ENCODE measurements at regions not wholly inside any gene's neighbourhood (a gene's known extent, or its start where the extent isn't known, plus 50 kb on each side); places are given as distances from the start of the nearest gene placed in this dataset.

DNA sequence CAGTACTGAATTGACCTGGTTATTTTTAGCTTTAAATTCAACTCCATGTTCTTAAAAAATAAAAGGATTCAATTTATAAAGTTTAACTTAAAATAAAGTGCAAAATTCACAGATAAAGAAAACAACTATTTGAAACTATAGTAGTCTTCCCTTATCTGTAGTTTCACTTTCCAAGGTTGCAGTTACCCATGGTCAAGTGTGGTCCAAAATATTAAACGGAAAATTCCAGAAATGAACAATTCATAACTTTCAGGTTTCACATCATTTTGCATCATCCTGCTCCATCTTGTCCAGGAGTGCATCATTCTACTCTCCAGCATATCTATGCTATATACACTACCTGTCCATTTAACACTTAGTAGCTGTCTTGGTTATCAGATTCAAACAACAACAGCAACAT, 54.5 kb upstream of the ZNF804A start:
- intact Hi-C loops (cut with DNase I; ENCODE audit: low total_unique reads): no loop called here

More for the DNA sequence above, 54.5 kb upstream of the ZNF804A start:
- no peaks in the 10 kb centered on the region for H3K27me3 ChIP-seq
- TF ChIP-seq POLR2A (IDR thresholded peaks at IDR 0.05) (no peak), EP300 (IDR thresholded peaks at IDR 0.05) (no peak)
- TF ChIP-seq, protein P1, sequence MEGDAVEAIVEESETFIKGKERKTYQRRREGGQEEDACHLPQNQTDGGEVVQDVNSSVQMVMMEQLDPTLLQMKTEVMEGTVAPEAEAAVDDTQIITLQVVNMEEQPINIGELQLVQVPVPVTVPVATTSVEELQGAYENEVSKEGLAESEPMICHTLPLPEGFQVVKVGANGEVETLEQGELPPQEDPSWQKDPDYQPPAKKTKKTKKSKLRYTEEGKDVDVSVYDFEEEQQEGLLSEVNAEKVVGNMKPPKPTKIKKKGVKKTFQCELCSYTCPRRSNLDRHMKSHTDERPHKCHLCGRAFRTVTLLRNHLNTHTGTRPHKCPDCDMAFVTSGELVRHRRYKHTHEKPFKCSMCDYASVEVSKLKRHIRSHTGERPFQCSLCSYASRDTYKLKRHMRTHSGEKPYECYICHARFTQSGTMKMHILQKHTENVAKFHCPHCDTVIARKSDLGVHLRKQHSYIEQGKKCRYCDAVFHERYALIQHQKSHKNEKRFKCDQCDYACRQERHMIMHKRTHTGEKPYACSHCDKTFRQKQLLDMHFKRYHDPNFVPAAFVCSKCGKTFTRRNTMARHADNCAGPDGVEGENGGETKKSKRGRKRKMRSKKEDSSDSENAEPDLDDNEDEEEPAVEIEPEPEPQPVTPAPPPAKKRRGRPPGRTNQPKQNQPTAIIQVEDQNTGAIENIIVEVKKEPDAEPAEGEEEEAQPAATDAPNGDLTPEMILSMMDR (IDR thresholded peaks at IDR 0.05): no peak
- H3K4me1 ChIP-seq: no peaks in the 10 kb centered on the region
- no peaks in the 10 kb centered on the region for H3K36me3 ChIP-seq
- no peak overlapping the region for H3K27ac ChIP-seq
- peaks cover 0 to 6% (median 0%) of the 10 kb centered on the region in 4 donors for H3K9me3 ChIP-seq
- H3K4me3 ChIP-seq: no peak overlapping the region
- no peak for DNase-seq
- WGBS, 5 donors: 78 to 88% (median 82%) methylated on average over 1 of the region's 1 CpG

Small RNA genes lying in the stretch of these regions (small RNA-seq; reads per million reads assigned to genes)
- gene MIR548AE1: 0 reads per million in 4 donors
